ENCODE measurements at regions not wholly inside any gene's neighbourhood (a gene's known extent, or its start where the extent isn't known, plus 50 kb on each side); places are given as distances from the start of the nearest gene placed in this dataset.
"Not testable (repeated sequence)": the region's sequence is repeated elsewhere in the genome, so short reads cannot be mapped to it uniquely, and the experiment has no call there.

- no peak for TF ChIP-seq CTCF (IDR thresholded peaks at IDR 0.05)
- no peaks in the 10 kb centered on the region for H3K9me3 ChIP-seq
- no peak overlapping the region for H3K4me3 ChIP-seq
- ATAC-seq (no peak), DNase-seq (no peak)
- no peaks in the 10 kb centered on the region for H3K36me3 ChIP-seq (ENCODE audit: low read depth)
- intact Hi-C loops (cut with DNase I, micrococcal nuclease) = no loop called here
- H3K4me1 ChIP-seq (ENCODE audit: low read depth) = no peaks in the 10 kb centered on the region
Observed at GRCh38 chr4:17010426-17011087, 112.1 kb upstream of the LDB2 start.

- TF ChIP-seq CTCF (IDR thresholded peaks at IDR 0.05) = no peak
- H3K36me3 ChIP-seq (ENCODE audit: low read depth) = no peaks in the 10 kb centered on the region
Observed at GRCh38 chr4:17009871-17010367, 111.5 kb upstream of the LDB2 start.

GRCh38 chr4:17008834-17009345 is 110.4 kb upstream of the LDB2 start:
- no peaks in the 10 kb centered on the region for H3K9me3 ChIP-seq
- DNase-seq = no peak
- intact Hi-C loops (cut with DNase I, micrococcal nuclease) = no loop called here

More at GRCh38 chr4:17009871-17010367, 111.5 kb upstream of the LDB2 start:
- Histone ChIP-seq H3K4me1 (ENCODE audit: low read depth) (no peaks in the 10 kb centered on the region), H3K4me3 (no peak overlapping the region), H3K9me3 (no peaks in the 10 kb centered on the region)
- intact Hi-C loops (cut with DNase I, micrococcal nuclease) = no loop called here
- ATAC-seq = no peak
- no peak for DNase-seq

GRCh38 chr4:17003606-17004392 is 105.4 kb upstream of the LDB2 start:
- H3K4me1 ChIP-seq (ENCODE audit: low read depth); ATAC-seq; DNase-seq; H3K4me3 ChIP-seq; H3K36me3 ChIP-seq (ENCODE audit: low read depth); intact Hi-C loops (cut with DNase I, micrococcal nuclease); H3K9me3 ChIP-seq: not testable (repeated sequence)

More at GRCh38 chr4:17008834-17009345, 110.4 kb upstream of the LDB2 start:
- ATAC-seq = no peak
- H3K4me3 ChIP-seq = no peak overlapping the region
- no peaks in the 10 kb centered on the region for H3K36me3 ChIP-seq (ENCODE audit: low read depth)
- no peaks in the 10 kb centered on the region for H3K4me1 ChIP-seq (ENCODE audit: low read depth)
- TF ChIP-seq CTCF (IDR thresholded peaks at IDR 0.05) = no peak

- intact Hi-C loops (cut with DNase I, micrococcal nuclease) = no loop called here
- no peak overlapping the region for H3K4me3 ChIP-seq
- no peak for ATAC-seq
- H3K36me3 ChIP-seq (ENCODE audit: low read depth) = no peaks in the 10 kb centered on the region
- H3K9me3 ChIP-seq = no peaks in the 10 kb centered on the region
- no peaks in the 10 kb centered on the region for H3K4me1 ChIP-seq (ENCODE audit: low read depth)
- no peak for TF ChIP-seq CTCF (IDR thresholded peaks at IDR 0.05)
- DNase-seq = no peak
Observed at GRCh38 chr4:16995451-16995850, 97.0 kb upstream of the LDB2 start.

All from mucosa of descending colon (tissue), 3 donors.